Testis (tissue), 2 donors: ENCODE measurements at regions not wholly inside any gene's neighbourhood (a gene's known extent, or its start where the extent isn't known, plus 50 kb on each side); places are given as distances from the start of the nearest gene placed in this dataset.
A peak's percentile ranks its signal among the peaks of the same experiment; 100 is the strongest.

ENCODE experiments used
- DNase-seq: peaks from one replicate; pipeline ENCODE4 v3.0.0-alpha.2; 2019
- H3K27ac ChIP-seq, 2 donors: fragments of 200-600 bp; sonication (generic); one replicate each; pipeline ENCODE4 v1.5.1; 2019
- H3K27me3 ChIP-seq: fragments of 200-600 bp; sonication (generic); one replicate; pipeline ENCODE4 v1.5.1; 2019
- H3K36me3 ChIP-seq: fragments of 200-600 bp; sonication (generic); one replicate; pipeline ENCODE4 v1.5.1; 2017; ENCODE audit warnings: low read depth; ENCODE audit errors: missing control alignments
- H3K4me1 ChIP-seq: fragments of 200-600 bp; sonication (generic); one replicate; pipeline ENCODE4 v1.5.1; 2019
- H3K4me3 ChIP-seq, 2 donors: fragments of 200-600 bp; sonication (generic); one replicate each; pipeline ENCODE4 v1.5.1; 2017 to 2019
- H3K9me3 ChIP-seq: fragments of 200-600 bp; sonication (generic); one replicate; pipeline ENCODE4 v1.5.1; 2017
- POLR2A ChIP-seq: fragments of 450-650 bp; IDR thresholded peaks from one replicate; pipeline ENCODE4 v1.6.1; 2017; ENCODE audit warnings: antibody characterized with exemption, mild to moderate bottlenecking, moderate library complexity
- WGBS, 2 donors: methylation state at CpG; one replicate each; pipeline ENCODE4 v1.1.5; 2018; 5-methylcytosine and 5-hydroxymethylcytosine counted together
- intact Hi-C: fragments of 100-400 bp; cut with DNase I; formaldehyde crosslinking; loops from one replicate; pipeline ENCODE4 v1.15.1; 2023; ENCODE audit warnings: low total_unique reads
- TF ChIP-seq, protein P1 (sequence below), 3 experiments: fragments of 450-650 bp in 2 of 3; fragments of 200-600 bp in 1 of 3; sonication (generic) in 1 of 3; IDR thresholded peaks; one replicate each; pipeline ENCODE4 v1.5.1; 2016 to 2019; ENCODE audit warnings: antibody characterized with exemption in 3 of 3, mild to moderate bottlenecking in 2 of 3, moderate library complexity in 1 of 3

DNA sequence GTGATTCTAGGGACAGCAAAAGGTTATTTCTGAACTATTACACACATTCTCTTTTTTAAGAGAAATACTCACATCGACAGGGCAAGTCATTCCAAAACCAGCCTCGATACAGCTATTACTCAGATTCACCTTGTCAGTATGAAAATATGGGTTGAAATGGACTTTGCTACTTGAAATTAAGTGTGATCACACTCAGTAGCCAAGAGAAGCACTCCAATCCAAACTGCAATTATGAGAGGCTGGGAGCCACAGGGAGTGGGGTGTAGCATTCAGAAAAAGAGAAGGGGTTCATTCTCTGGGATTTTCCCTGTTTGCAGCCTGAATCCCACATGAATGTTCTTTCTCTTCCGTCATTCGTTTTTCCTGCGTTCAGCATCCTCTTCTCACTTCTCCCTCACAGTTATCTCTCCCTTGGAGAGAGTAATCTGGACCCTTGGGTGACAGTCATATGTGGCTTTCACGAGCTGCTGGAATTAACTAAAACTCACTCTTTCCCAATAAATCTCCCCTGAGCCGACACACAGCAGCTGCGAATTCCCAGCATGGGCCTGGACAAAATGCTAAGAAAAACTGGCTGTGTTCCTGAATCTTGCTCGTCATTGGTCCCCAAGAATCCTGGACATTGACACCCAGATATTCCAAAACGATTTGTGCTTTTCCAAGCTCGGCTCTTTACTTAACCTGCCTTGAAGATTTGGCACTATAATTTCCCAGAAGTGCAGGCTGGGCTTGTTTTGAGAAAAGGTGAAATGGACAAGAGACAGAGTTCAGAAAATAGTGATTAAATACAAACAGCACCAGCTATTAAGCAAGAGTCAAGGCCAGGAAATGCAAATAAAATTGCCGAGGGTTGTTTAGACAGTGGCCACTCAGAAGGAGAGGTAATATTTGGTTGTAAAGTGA, 199.5 kb upstream of the PLEKHG7 start:
- Histone ChIP-seq H3K4me3 (no peak overlapping the region), H3K36me3 (no peaks in the 10 kb centered on the region), H3K27me3 (no peaks in the 10 kb centered on the region), H3K9me3 (no peaks in the 10 kb centered on the region), H3K4me1 (peaks cover 29% of the 10 kb centered on the region), H3K27ac (peak overlapping the region; percentile 59 to 64)
- 50% methylated on average over 12 of the region's 12 CpGs for WGBS, 2 donors
- intact Hi-C loops, result loop anchor here (10.0 kb wide), 1 partner anchor 52 kb away; no protein-coding TSS in a partner anchor
- TF ChIP-seq, protein P1, sequence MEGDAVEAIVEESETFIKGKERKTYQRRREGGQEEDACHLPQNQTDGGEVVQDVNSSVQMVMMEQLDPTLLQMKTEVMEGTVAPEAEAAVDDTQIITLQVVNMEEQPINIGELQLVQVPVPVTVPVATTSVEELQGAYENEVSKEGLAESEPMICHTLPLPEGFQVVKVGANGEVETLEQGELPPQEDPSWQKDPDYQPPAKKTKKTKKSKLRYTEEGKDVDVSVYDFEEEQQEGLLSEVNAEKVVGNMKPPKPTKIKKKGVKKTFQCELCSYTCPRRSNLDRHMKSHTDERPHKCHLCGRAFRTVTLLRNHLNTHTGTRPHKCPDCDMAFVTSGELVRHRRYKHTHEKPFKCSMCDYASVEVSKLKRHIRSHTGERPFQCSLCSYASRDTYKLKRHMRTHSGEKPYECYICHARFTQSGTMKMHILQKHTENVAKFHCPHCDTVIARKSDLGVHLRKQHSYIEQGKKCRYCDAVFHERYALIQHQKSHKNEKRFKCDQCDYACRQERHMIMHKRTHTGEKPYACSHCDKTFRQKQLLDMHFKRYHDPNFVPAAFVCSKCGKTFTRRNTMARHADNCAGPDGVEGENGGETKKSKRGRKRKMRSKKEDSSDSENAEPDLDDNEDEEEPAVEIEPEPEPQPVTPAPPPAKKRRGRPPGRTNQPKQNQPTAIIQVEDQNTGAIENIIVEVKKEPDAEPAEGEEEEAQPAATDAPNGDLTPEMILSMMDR (IDR thresholded peaks at IDR 0.05), result no peak
- no peak for TF ChIP-seq POLR2A
- DNase-seq, result no peak

DNA sequence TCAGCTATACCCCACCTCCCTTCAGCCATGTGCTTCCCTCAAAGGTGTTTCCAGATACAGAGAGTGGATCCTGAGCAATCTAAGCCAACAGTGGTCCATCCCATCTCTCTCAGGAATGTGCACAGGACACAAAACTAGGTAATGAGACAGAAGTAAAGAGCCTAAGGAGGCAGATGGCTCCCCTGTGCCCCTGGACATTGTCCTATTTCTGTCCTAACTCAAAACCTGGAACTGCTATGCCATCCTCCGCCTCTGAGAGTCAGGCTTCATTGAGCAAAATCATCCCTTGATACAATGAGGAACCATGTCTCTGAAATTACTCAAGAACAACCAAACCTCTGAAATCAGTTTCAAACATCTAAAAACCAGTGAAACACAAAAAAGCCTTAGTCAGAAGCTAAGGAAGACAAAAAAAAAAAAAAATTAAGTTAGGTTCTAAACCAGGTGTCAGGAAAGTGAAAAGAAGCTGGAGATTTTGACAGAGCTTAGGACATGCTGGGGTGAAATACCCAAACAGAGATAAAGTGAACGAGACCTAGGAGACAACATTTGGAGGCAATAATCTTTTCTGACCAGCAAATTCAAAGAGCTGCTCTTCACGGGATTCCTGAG, 200.3 kb upstream of the PLEKHG7 start:
- H3K36me3 ChIP-seq, result no peaks in the 10 kb centered on the region
- no peak overlapping the region for H3K4me3 ChIP-seq
- no peak for TF ChIP-seq POLR2A
- TF ChIP-seq, protein P1 (IDR thresholded peaks at IDR 0.05), result peak in 1 of 3 experiments; percentile 38
- H3K9me3 ChIP-seq, result no peaks in the 10 kb centered on the region
- peak overlapping the region; percentile 59 to 64 for H3K27ac ChIP-seq
- no peaks in the 10 kb centered on the region for H3K27me3 ChIP-seq
- intact Hi-C loops, result loop anchor here (10.0 kb wide), 1 partner anchor 52 kb away; no protein-coding TSS in a partner anchor
- 61 to 80% methylated on average over 3 of the region's 3 CpGs for WGBS, 2 donors
- peaks cover 29% of the 10 kb centered on the region for H3K4me1 ChIP-seq
- DNase-seq, result no peak

DNA sequence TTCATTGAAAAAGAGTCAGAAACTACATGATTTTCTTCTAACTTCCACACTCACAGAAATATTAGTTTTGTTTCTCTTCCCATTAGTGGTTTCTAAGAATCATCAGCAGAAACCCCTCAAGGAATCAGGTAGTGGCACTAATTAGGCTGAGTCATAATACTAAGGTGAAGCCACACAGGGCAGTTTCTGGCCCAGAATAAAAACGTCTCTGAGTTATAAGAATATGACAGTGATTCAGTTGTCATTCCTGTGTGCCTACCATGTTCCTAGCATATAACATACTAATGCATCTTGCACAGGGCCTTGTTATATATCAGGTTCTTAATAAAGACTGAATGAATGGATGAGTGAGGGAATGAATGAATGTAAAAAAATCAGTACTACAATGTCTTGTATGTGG, 206.0 kb upstream of the PLEKHG7 start:
- DNase-seq, result no peak
- Histone ChIP-seq H3K27ac (no peak overlapping the region), H3K9me3 (no peaks in the 10 kb centered on the region), H3K4me1 (no peaks in the 10 kb centered on the region), H3K4me3 (no peak overlapping the region), H3K36me3 (no peaks in the 10 kb centered on the region), H3K27me3 (no peaks in the 10 kb centered on the region)
- 80 to 85% methylated on average over 1 of the region's 1 CpG for WGBS, 2 donors
- intact Hi-C loops, result no loop called here
- no peak for TF ChIP-seq POLR2A
- TF ChIP-seq, protein P1 (IDR thresholded peaks at IDR 0.05), result no peak

DNA sequence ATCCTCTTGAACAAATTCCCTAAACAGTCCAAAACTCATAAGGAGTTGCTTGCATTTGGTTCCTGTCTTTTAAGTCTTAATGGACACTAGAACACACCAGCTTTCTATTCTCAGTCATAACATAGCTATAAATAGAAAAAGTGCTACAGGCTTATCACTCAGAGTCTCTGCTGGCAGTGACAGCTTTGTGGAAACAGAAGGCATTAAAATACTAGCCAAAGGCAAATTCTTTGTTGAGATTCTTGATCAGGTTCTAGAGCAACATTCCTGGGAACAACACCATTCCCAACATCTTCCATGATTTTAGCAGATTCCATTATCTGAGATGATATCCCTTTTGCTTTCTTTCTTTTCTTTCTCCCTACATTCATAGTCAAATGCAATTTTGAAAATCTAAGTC, 207.7 kb upstream of the PLEKHG7 start:
- intact Hi-C loops, result no loop called here
- H3K9me3 ChIP-seq, result no peaks in the 10 kb centered on the region
- H3K4me3 ChIP-seq, result no peak overlapping the region
- H3K27me3 ChIP-seq, result no peaks in the 10 kb centered on the region
- H3K27ac ChIP-seq, result no peak overlapping the region
- no peaks in the 10 kb centered on the region for H3K36me3 ChIP-seq
- no peaks in the 10 kb centered on the region for H3K4me1 ChIP-seq
- DNase-seq, result no peak
- TF ChIP-seq, protein P1 (IDR thresholded peaks at IDR 0.05), result no peak
- no peak for TF ChIP-seq POLR2A
